H1 (cell line): ENCODE measurements at regions not wholly inside any gene's neighbourhood (a gene's known extent, or its start where the extent isn't known, plus 50 kb on each side); places are given as distances from the start of the nearest gene placed in this dataset.

ENCODE experiments used
- CTCF ChIA-PET: fragments of 300-600 bp; sonication (Branson Sonifier 250); formaldehyde crosslinking; loops from one replicate; lab custom pipeline; 2021; ENCODE audit not compliant: partially characterized antibody; lab: Charles Lee
- POLR2A ChIA-PET: fragments of 300-600 bp; sonication (Branson Sonifier 250); formaldehyde crosslinking; loops from one replicate; lab custom pipeline; 2021; ENCODE audit warnings: inconsistent platforms; ENCODE audit not compliant: partially characterized antibody; lab: Charles Lee
- DNase-seq, 2 experiments: peaks; one replicate each; pipeline versions ENCODE4 v3.0.0 to v3.0.0-alpha.2; 2010 to 2022; ENCODE audit warnings: low spot score in 2 of 2, low read depth in 1 of 2, mixed read lengths in 1 of 2
- FAIRE-seq: peaks from 2 replicates; lab custom pipeline; 2011; peaks lifted over from hg19 to GRCh38; lab: Jason Lieb, UNC
- H2AFZ ChIP-seq: 2 replicates; pipeline ENCODE4 v1.8.1; 2012; ENCODE audit warnings: low read length, inconsistent platforms
- H2AK5ac ChIP-seq: 2 replicates; pipeline ENCODE4 v1.6.1; 2013; ENCODE audit warnings: low read depth, low read length
- H2BK120ac ChIP-seq: replicated peaks from 2 replicates; pipeline ENCODE3; 2013; ENCODE audit warnings: low read depth, low read length, inconsistent platforms
- H2BK12ac ChIP-seq: 2 replicates; pipeline ENCODE4 v1.6.1; 2013; ENCODE audit warnings: low read depth, low read length
- H2BK15ac ChIP-seq: 2 replicates; pipeline ENCODE4 v1.6.1; 2013; ENCODE audit warnings: low read length
- H2BK20ac ChIP-seq: 2 replicates; pipeline ENCODE4 v1.6.1; 2013; ENCODE audit warnings: low read length
- H2BK5ac ChIP-seq: 2 replicates; pipeline ENCODE4 v1.6.1; 2013; ENCODE audit warnings: low read depth, low read length
- H3K14ac ChIP-seq: 2 replicates; pipeline ENCODE4 v1.6.1; 2013; ENCODE audit warnings: inconsistent platforms; ENCODE audit not compliant: insufficient read length
- H3K18ac ChIP-seq: 2 replicates; pipeline ENCODE4 v1.6.1; 2013; ENCODE audit warnings: low read length; ENCODE audit errors: extremely low read depth
- H3K23ac ChIP-seq: 2 replicates; pipeline ENCODE4 v1.6.1; 2013; ENCODE audit warnings: inconsistent platforms; ENCODE audit not compliant: insufficient read length
- H3K23me2 ChIP-seq: 2 replicates; pipeline ENCODE4 v1.6.1; 2013; ENCODE audit warnings: low read depth, low read length
- H3K27ac ChIP-seq: 2 replicates; pipeline ENCODE4 v1.6.1; 2011; ENCODE audit warnings: low read depth, low read length, inconsistent platforms
- H3K27me3 ChIP-seq, 4 experiments: replicated peaks in 1 of 4; 1 replicate in 1 of 4; 2 replicates in 3 of 4; pipeline versions ENCODE4 v1.6.1 to v1.8.1; 2011 to 2013; ENCODE audit warnings: low read length in 3 of 4, mild to moderate bottlenecking in 3 of 4, inconsistent platforms in 2 of 4, mixed read lengths in 2 of 4, moderate library complexity in 1 of 4; ENCODE audit not compliant: control insufficient read depth in 3 of 4, insufficient read depth in 3 of 4; ENCODE audit errors: extremely low read depth in 1 of 4
- H3K36me3 ChIP-seq, 4 experiments: 2 replicates each; pipeline versions ENCODE4 v1.6.1 to v1.8.1; 2011 to 2013; ENCODE audit warnings: mild to moderate bottlenecking in 4 of 4, low read length in 3 of 4, moderate library complexity in 2 of 4, control low read depth in 1 of 4, inconsistent platforms in 1 of 4; ENCODE audit not compliant: insufficient read depth in 4 of 4, control insufficient read depth in 2 of 4
- H3K4ac ChIP-seq: replicated peaks from 2 replicates; pipeline ENCODE3; 2013; ENCODE audit warnings: low read length, low read depth, mixed read lengths, inconsistent platforms; ENCODE audit not compliant: insufficient read length
- H3K4me1 ChIP-seq, 4 experiments: replicated peaks in 1 of 4; 1 replicate in 1 of 4; 2 replicates in 3 of 4; pipeline versions ENCODE4 v1.6.1 to v1.8.1; 2011 to 2013; ENCODE audit warnings: low read length in 3 of 4, inconsistent platforms in 2 of 4, mixed read lengths in 1 of 4; ENCODE audit not compliant: insufficient read depth in 4 of 4, control insufficient read depth in 3 of 4
- H3K4me2 ChIP-seq, 2 experiments: 2 replicates each; pipeline versions ENCODE4 v1.6.1 to v1.8.1; 2011 to 2013; ENCODE audit warnings: low read depth in 2 of 2, low read length in 2 of 2, control low read depth in 1 of 2, inconsistent platforms in 1 of 2, mild to moderate bottlenecking in 1 of 2; ENCODE audit not compliant: insufficient read depth in 1 of 2
- H3K4me3 ChIP-seq, 4 experiments: fragments of 200-600, 300-600 bp in 1 of 4; sonication (generic), shearing (Covaris generic), sonication (Bioruptor Twin) in 1 of 4; 2 replicates each; pipeline versions ENCODE4 v1.5.1 to v1.8.1; 2011 to 2016; ENCODE audit warnings: low read length in 4 of 4, low read depth in 3 of 4, control low read depth in 2 of 4, inconsistent platforms in 2 of 4, mild to moderate bottlenecking in 2 of 4, mixed read lengths in 1 of 4, moderate library complexity in 1 of 4; ENCODE audit not compliant: insufficient read depth in 2 of 4; ENCODE audit errors: extremely low read depth in 1 of 4
- H3K56ac ChIP-seq: replicated peaks from 2 replicates; pipeline ENCODE3; 2013; ENCODE audit warnings: low read depth, mild to moderate bottlenecking, mixed read lengths, low read length, inconsistent platforms; ENCODE audit not compliant: insufficient read length
- H3K79me1 ChIP-seq: 2 replicates; pipeline ENCODE4 v1.6.1; 2013; ENCODE audit warnings: low read depth, low read length, control low read depth
- H3K79me2 ChIP-seq, 2 experiments: 2 replicates each; pipeline versions ENCODE4 v1.6.1 to v1.8.1; 2012 to 2013; ENCODE audit warnings: low read length in 2 of 2, mild to moderate bottlenecking in 2 of 2, inconsistent platforms in 1 of 2; ENCODE audit not compliant: insufficient read depth in 2 of 2, control insufficient read depth in 1 of 2
- H3K9ac ChIP-seq, 4 experiments: replicated peaks in 1 of 4; 1 replicate in 1 of 4; 2 replicates in 3 of 4; pipeline versions ENCODE4 v1.6.1 to v1.8.1; 2011 to 2013; ENCODE audit warnings: low read depth in 3 of 4, low read length in 3 of 4, control low read depth in 2 of 4, mild to moderate bottlenecking in 2 of 4, moderate library complexity in 2 of 4, inconsistent platforms in 1 of 4; ENCODE audit errors: extremely low read depth in 1 of 4
- H3K9me3 ChIP-seq, 2 experiments: 2 replicates each; pipeline versions ENCODE4 v1.6.1 to v1.8.1; 2012 to 2013; ENCODE audit warnings: mild to moderate bottlenecking in 2 of 2, moderate library complexity in 2 of 2, control low read depth in 1 of 2, inconsistent platforms in 1 of 2, low read depth in 1 of 2, low read length in 1 of 2, mixed read lengths in 1 of 2; ENCODE audit not compliant: insufficient read depth in 2 of 2
- H4K20me1 ChIP-seq, 2 experiments: replicated peaks in 1 of 2; 2 replicates each; pipeline versions ENCODE3 to v1.8.1; 2011 to 2013; ENCODE audit warnings: inconsistent platforms in 2 of 2, low read length in 2 of 2, mild to moderate bottlenecking in 1 of 2; ENCODE audit not compliant: insufficient read depth in 2 of 2, control insufficient read depth in 1 of 2
- H4K5ac ChIP-seq: 2 replicates; pipeline ENCODE4 v1.6.1; 2013; ENCODE audit warnings: low read length, low read depth, mixed read lengths, inconsistent platforms; ENCODE audit not compliant: insufficient read length
- H4K8ac ChIP-seq: 2 replicates; pipeline ENCODE4 v1.8.0; 2013; ENCODE audit warnings: mild to moderate bottlenecking, moderate library complexity, low read length, inconsistent platforms; ENCODE audit not compliant: insufficient read depth; ENCODE audit errors: extremely low read depth
- H4K91ac ChIP-seq: replicated peaks from 2 replicates; pipeline ENCODE3; 2013; ENCODE audit warnings: low read length, mixed read lengths, inconsistent platforms; ENCODE audit not compliant: insufficient read length
- CEBPB ChIP-seq: IDR thresholded peaks from 2 replicates; pipeline ENCODE4 v1.6.1; 2012; ENCODE audit warnings: low read depth, low read length
- SRF ChIP-seq: IDR thresholded peaks from 2 replicates; pipeline ENCODE4 v1.6.1; 2011; ENCODE audit warnings: mild to moderate bottlenecking, low read depth, low read length, moderate library complexity
- WGBS, 2 experiments: shearing (Covaris generic) in 1 of 2; methylation state at CpG; one replicate each; pipeline versions ENCODE4 v1.1.6 to v1.1.7; 2013 to 2015; ENCODE audit warnings: low lambda C conversion rate in 2 of 2, mixed read lengths in 2 of 2, inconsistent platforms in 1 of 2, low coverage in 1 of 2, missing lambda C conversion rate in 1 of 2; ENCODE audit not compliant: insufficient replicate concordance in 2 of 2, insufficient coverage in 1 of 2, insufficient read length in 1 of 2; ENCODE audit errors: extremely low coverage in 1 of 2, missing lambda C conversion rate in 1 of 2; 5-methylcytosine and 5-hydroxymethylcytosine counted together

DNA sequence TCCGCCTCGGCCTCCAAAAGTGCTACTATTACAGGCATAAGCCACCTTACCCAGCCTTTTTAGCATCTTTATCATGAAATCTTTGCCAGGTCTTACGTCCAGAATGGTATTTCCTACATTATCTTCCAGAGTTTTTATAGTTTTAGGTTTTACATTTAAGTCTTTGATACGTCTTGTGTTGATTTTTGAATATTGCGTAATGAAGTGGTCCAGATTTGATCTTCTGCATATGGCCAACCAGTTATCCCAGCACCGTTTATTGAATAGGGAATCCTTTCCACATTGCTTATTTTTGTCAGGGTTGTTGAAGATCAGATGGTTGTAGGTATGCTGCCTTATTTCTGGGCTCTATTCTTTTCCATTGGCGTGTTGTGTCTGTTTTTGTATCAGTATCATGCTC, 349.6 kb downstream of the KCTD8 start:
- POLR2A ChIA-PET = no interaction called here
- CTCF ChIA-PET = no interaction called here

More for the DNA sequence above, 349.6 kb downstream of the KCTD8 start:
- H3K4me3 ChIP-seq = no peak overlapping the region
- peak; percentile 57; the same call in 1 of the 2 replicates for TF ChIP-seq CEBPB
- TF ChIP-seq SRF = no peak
- TF ChIP-seq, all 59 proteins: peak for 1
- Histone ChIP-seq H2BK15ac (no peak overlapping the region), H3K9me3 (peaks cover 0 to 2% of the 10 kb centered on the region in 2 experiments; a peak in 2 of 4 replicates), H3K27ac (no peak overlapping the region), H3K36me3 (no peaks in the 10 kb centered on the region), H3K4ac (no peak overlapping the region), H3K18ac (no peak overlapping the region), H3K56ac (no peak overlapping the region), H3K4me1 (0 out of 7 replicates have a peak, but pooled peaks cover 0 to 3% (median 0%) of the 10 kb centered on the region in 4 experiments), H2AFZ (no peak overlapping the region), H2BK120ac (no peak overlapping the region), H2BK5ac (no peak overlapping the region), H2BK20ac (no peak overlapping the region), H4K8ac (no peak overlapping the region), H4K91ac (no peak overlapping the region), H4K20me1 (no peaks in the 10 kb centered on the region), H3K27me3 (peaks cover 0 to 1% (median 0%) of the 10 kb centered on the region in 4 experiments; a peak in 1 of 7 replicates), H3K14ac (no peak overlapping the region), H4K5ac (no peak overlapping the region), H3K23me2 (no peaks in the 10 kb centered on the region), H3K9ac (no peak overlapping the region), H2BK12ac (no peak overlapping the region; the same call in 1 of the 2 replicates), H3K4me2 (no peak overlapping the region), H2AK5ac (no peak overlapping the region), H3K79me1 (no peaks in the 10 kb centered on the region), H3K23ac (no peak overlapping the region), H3K79me2 (no peaks in the 10 kb centered on the region)
- FAIRE-seq = no peak
- 95% methylated on average over 7 of the region's 7 CpGs; no CpG with 5 or more reads in 1 of the 2 experiments for WGBS, 2 experiments
- no peak for DNase-seq
